ENCODE measurements at regions not wholly inside any gene's neighbourhood (a gene's known extent, or its start where the extent isn't known, plus 50 kb on each side); places are given as distances from the start of the nearest gene placed in this dataset.
A peak's percentile ranks its signal among the peaks of the same experiment; 100 is the strongest.

DNA sequence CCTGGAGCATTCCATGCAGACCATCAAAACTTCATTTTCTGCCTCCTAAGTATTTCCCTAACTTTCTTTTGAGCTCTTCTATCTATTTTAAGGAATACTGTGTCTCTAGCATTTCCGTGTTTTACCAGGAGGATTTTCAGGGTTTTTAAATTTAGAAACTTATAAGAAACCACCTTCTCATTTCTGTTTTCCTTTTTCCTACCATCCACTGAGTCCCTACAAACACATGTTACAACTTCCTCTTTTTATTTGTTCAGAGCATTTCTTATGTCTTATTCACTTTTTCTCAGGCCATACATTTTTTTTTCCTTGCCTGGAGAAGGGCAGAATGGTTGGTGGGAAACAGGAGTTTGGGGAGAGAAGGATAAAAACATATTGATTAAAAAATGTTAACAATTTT, 130.0 kb upstream of the BMP5 start:
- no peak for DNase-seq

DNA sequence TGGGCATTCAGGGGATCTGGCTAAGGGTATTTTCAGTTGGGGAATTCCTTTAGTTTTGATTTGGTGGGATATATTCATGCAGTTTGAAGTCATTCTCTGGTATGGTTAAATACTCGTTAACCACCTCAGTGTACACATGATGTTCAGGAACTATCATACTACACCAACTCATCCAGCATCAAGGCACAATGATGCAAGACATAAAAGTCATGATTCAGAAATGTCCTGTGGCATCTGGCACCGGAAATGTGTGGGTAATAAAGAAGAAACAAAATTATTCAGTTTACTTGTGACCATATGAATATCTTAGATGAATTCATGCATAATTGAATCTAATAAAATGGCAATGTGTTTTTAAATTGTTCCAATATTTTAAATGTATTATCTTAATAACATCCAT, 129.0 kb upstream of the BMP5 start:
- DNase-seq: no peak

DNA sequence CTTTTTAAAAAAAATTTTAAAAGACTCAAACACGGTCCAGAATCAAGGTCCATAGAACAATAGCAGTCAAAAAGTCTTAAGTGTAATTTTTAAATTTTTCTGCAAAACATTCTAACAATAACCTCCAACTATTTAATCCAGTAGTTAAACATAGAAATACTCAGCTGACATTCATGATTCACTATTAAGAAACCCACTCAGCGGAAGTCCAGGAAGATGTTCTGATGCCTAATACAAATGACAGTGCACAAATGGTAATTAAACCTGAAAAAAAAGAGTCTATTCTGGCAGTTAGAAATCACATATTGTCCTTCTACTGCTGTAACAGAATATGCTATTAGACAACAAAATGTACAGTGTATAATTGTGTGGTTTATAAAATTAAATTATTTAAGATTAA, 128.2 kb upstream of the BMP5 start:
- no peak for DNase-seq

DNA sequence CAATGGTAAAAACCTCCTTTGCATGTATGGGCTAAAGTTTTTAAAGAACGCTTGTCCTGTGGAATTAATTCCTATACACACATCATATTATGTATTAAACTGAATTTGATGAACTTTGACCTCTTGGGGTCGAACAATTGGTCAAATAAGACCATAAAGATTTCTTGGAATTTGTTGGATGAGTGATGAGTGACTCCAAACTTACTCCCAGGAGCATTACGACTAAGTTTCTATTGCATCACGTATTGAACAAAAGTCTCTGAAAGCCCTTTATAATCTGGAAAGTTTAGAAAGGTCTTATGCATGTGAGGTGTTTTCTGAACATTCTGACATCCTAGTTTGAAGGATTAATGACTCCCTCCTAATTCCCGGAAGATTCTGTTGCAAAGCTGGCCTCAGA, 126.9 kb upstream of the BMP5 start:
- DNase-seq: no peak

DNA sequence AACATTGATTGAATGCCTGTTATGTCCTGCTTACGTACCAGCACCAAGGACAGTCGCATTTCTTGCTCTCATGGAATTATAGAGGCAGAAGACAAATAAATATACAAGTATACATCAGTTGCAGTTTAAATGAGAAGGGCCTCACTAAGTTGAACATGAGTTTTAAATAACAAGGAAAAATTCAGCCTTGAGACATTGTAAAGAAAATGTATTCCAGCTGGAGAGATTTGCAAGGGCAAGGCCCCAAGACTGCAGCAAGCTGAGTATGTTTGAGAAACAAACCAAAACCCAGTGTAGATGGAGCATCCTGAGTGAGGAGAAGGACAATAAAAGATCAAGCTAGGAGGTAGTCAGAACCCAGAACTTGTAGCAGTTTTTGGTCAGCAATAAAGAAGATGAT, 123.2 kb upstream of the BMP5 start:
- DNase-seq: no peak

DNA sequence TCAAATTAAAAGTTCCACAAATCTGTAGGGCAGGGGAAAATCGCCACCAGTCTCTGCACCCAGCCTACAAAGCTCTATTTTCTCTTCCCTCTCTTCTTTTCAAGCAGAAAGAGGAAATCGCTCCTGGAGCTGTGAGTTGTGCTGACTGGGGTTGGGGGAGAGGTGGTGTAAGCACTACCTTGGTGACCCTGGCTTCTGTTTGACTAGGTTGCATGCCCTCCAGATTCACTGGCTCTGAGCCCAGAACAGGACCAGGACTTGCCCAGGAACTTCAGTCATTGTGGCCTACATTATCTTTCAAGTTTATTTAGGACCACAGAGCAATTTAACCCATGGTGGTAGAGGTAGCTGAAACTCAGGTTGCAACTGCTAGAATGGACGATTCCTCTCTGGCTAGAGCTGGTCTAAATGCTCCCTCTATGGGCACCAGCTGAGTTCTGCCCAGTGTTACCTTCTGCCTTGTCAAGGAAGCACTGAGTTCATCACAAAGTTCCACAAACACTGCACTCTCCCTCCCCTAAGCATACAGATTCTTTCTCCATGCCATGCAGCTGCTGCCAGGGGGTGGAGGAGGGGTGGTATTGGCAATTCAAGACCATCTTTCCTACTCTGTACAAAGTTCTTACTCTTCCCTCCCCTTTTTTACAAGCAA, 122.0 kb upstream of the BMP5 start:
- no peak for DNase-seq

DNA sequence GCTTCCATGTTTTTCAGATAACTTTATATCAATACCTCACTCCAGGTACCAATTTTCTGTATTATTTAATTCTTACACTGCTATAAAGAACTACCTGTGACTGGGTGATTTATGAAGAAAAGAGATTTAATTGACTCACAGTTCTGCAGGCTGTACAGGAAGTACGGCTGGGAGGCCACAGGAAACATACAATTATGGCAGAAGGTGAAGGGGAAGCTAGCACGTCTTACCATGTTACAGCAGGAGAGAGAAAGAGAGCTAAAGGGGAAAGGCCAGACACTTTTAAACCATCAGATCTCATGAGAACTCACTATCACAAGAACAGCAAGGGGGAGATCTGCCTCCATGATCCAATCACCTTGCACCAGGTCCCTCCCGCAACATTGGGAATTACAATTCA, 119.1 kb upstream of the BMP5 start:
- no peak for DNase-seq

DNA sequence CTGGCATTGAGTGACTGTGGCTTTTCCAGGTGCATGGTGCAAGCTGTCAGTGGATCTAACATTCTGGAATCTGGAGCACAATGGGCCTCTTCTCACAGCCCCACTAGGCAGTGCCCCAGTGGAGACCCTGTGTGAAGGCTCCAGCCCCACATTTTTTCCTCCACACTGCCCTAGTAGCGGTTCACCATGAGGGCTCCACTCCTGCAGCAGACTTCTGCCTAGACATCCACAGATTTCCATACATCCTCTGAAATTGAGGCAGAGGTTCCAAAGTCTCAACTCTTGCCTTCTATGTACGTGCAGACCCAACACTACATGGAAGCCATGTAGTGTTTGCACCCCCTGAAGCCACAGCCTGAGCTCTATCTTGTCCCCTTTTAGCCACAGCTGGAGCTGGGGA, 118.0 kb upstream of the BMP5 start:
- DNase-seq: no peak

DNA sequence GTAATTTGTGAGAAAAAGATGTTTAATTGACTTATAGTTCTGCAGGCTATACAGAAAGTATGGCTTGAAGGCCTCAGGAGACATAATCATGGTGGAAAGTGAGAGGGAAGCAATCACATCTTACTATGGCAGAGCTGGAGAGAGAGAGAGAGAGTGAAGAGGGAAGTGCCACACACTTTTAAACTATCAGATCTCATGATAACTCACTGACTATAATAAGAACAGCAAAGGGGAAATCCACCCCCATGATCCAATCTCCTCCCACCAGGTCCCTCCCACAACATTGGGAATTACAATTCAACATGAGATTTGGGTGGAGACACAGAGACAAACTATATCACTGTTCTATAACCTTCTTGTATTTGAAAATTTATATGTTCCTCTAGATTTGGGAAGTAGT, 117.2 kb upstream of the BMP5 start:
- DNase-seq: no peak

DNA sequence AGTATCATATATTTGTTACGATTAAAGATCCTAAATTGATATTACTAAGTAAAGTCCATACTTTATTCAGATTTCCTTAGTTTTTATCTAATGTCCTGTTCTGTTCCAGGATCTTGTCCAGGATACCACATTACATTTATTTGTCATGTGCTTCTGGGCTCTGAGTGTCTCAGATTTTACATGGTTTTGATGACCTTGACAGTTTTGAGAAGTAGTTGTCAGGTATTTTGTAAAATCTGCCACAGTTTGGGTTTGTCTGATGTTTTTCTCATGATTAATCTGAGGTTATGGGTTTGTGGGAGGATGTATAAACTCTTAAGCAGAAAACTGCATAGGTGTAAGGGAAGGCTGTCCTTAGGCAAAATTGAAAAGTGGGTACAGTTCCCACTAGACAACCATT, 109.9 kb upstream of the BMP5 start:
- DNase-seq: no peak

DNA sequence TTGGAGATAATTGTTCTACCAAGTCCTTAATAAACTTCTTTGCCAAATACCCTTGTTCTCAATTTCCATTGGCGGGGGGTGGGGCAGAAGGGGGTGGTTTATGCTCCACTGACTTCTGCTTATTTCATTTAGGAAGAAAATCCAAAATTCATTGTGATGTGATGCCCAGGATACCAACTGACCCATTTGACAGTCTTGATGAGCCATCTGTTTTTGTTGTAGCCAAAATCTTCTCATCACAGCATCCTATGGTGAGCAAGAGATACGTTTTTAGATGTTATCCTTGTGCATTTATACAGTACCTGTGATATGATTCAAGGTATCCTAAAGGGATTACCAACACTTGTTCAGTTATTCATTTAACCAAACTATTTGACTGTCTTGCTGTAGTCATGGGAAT, 108.5 kb upstream of the BMP5 start:
- no peak for DNase-seq

DNA sequence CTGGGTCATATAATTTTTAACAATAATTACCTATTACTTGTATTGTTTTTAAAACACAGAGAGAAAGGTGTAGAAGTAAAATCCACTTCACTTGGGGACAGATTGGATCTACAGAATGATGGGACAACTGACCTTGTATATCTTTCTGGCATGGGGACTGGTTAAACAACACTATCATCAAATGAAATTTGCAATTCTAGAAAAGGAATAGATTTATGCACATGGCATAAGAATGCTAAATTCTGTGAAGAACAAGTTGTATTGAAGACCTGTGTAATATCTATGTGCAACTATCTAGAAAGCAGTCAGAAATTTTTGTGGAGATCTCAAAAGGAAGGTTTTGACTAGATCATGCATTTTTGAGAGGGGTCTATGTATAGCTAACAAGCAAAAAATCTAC, 106.3 kb upstream of the BMP5 start:
- no peak for DNase-seq

DNA sequence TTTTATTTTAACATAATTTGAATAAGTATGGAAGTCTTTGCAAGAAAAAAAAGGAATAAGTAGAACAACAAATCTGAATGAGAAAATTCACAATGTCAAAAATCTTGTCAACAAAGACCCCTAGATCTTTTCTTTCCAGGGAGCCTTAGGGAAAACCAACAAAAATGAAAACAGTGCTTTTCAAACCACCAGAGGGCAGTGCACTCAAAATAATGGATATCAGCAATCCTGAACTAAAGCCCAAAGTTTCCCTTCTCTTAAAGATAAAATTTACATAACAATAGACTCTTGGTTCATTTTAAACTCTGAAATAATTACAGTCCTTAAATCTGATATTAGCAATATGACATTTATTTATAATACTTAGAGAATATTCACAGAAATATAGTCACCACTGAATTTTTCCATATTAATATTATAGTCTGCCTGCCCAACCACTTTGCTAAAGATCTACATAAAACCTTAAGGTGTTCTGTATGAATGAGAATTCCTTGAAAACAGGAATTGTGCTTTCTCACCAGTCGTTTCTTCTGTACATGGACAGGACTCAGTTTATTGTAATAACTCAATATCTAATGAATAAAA, 105.3 kb upstream of the BMP5 start:
- DNase-seq: peak; percentile 20

DNA sequence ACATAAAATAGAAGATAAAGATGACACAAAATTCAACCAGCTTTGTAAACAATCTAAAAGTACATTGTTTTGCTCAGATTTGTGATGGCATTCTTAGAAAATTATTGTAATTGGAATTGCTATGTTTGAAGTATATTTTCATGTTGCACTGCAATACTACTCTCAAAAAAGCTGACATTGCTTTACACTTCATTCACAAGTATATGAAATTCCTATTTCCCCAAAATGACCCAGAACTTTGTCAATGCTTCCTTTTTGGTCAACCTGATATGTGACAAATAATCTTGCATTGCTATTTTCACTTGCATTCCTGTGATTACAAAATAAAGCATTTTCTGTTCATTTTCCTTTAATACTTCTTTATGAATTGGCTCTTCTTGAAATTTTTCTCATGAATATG, 104.1 kb upstream of the BMP5 start:
- no peak for DNase-seq

DNA sequence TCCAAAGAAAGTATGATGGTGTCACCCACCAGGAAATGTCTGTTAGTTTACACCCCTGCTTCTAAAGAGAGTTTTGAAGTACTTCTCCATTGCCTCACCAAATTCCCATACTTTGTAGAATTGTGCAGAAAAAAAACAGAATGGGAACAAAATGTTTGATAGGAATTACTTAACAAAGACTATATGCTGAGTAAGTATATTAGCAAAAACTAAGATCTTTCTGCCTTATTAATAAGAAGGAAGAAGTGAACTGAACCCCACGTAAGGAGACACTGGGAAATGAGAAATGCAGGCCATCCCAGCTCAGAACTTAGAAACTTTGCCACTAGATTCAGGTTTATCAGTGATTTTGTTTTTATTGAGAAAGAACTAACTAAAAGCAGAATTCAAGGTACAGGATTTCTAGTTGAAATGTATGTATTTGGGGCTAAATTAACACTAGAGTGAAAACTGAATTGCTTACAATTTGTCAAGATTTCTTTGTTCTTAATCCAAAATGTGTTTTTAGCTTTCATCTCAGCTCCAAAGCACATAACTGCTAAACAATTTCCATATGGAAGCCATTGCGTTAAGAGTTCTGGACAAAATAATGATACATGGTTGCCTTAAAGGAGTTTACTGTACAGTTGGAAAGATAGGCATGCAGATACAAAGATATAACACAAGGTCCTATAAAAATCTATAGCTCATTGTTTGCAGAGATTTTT, 102.7 kb upstream of the BMP5 start:
- DNase-seq: no peak

DNA sequence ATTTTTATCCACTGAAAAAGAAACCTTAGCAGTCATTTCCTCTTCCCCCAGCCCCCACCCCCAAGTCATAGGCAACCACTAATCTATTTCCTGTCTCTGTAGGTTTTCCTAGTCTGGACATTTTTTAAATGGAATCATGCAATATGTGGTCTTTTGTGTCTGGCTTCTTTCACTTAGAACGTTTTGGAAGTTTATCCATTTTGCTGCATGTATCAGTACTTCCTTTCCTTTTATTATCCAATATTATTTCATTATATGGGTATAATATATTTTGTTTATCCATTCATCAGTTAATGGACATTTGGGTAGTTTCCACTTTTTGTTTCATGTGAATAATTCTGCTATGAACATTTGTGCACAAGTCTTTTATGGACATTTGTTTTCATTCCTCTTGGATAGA, 99.3 kb upstream of the BMP5 start:
- DNase-seq: no peak

DNA sequence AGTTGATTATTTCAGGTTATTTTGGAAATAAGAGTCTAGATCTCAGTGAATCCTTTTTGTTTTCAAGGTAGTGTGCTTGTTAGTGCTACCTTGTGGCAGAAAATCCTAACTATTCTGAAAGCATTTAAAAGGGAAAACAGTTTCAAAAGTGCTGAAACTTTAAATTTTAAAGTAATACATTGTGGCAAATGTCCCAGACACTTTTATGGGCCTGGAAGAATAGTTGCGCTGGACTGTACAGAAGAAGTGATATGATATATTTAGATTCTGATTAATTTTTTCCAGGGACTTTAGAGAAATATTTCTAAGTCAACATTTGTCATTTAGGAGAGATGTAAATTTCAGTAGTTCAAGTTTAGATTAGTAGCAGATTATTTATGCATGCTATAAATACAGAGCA, 96.7 kb upstream of the BMP5 start:
- no peak for DNase-seq

DNA sequence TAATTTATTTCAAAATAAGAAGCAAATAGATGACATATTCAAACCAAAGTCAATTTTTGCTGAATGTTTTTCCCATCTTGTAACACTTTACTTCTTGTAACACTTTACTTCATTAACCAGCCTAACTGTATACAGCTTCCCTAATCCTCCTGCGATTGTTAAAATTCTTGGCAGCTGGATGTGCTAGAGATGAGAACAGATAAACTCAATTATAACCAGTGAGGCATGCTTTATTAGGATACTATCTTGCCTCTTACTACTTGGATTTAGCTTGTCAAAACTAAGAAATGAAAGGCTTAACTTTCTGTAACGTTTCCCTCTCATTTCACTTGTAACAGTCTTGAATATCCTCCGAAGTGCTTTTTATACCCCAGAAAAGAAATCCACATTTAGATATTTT, 94.1 kb upstream of the BMP5 start:
- no peak for DNase-seq

DNA sequence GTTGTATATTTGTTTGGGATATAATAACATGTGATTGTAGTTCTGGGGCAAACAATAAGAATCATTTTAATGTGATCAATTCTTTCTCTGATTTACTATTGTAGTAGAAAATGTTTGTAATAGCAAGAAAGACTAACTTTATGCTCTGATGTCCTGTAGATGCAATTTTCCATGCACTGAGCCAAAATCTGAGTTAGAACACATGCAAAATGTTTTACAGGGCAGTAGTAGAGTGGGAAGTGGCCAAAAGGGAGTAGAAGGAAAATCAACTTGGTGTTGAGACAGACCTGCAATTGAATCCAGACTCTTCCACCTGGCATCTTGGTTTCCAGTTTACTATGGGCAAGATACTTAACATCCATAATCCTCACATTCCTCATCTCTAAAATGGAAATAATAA, 93.5 kb upstream of the BMP5 start:
- DNase-seq: no peak

DNA sequence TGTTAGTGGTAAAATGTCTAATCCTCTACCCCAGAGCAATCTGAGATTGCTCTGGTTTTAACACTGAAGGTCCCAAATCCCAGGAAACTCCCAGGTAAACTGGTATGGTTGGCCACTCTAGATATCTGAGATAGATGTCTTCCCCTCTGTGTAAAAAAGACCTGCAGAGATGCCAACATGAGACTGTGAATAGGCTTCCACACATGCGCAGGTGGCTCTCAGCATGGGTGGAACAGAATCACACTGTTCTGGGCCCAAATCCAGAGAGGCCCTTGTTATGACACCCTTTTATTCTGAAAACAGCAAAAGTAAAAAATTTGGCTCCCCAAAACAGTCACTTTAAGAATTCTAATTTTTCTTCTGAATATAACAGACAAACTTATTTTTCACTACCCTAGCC, 88.7 kb upstream of the BMP5 start:
- DNase-seq: no peak

DNA sequence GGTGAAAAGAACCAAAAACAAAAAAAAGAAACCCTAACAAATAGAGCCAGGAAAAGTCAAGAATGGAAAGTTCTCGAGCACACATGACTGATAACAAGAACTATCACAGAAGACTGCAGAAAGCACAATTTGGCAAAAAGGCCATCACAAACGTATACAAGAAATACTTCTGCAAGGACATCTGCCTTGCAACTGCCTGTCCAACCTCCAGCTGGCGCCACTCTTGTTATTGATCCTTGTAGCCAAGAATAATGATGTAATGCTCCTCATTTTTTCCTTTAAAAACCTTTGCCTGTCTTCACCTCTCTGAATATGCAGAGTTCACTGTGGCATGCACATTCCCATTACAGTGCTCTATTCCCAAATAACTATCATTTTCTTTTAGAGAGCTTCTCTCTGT, 87.9 kb upstream of the BMP5 start:
- DNase-seq: no peak

DNA sequence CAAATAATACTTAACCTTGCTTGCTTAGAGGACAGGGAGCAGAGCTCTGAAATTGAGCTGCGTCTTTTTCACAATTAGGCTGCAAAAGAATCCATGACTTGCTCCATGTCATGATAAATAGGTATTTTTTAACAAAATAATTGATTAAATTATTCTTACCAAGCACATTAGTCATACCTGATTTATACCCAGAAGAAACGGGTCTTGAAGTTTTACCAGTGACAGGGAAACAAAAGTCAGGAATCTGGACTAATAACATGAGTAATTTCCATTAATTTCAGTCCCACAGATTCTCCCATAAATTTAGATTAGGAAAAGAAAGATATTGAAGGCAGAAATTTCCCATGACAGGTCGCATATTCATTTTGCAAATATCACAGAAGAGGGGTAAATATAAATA, 85.0 kb upstream of the BMP5 start:
- DNase-seq: no peak

DNA sequence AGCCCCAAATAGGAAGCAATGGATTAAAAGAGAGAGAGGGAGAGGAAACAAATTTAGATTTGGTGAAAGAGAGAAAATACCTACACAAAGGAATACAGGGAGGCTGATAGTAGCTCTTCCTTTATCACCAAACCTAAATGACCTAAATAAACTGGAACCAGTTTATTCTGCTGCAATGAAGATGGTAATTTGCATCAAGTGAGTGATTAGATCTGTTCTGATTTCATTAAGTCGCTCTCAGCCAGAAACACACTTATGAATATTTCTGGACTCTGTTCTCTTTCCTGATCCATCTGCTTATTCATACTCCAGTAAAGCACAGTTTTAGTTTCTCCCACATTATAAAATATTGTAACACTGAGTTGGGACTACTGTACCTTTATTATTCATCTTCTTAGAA, 83.4 kb upstream of the BMP5 start:
- DNase-seq: no peak

DNA sequence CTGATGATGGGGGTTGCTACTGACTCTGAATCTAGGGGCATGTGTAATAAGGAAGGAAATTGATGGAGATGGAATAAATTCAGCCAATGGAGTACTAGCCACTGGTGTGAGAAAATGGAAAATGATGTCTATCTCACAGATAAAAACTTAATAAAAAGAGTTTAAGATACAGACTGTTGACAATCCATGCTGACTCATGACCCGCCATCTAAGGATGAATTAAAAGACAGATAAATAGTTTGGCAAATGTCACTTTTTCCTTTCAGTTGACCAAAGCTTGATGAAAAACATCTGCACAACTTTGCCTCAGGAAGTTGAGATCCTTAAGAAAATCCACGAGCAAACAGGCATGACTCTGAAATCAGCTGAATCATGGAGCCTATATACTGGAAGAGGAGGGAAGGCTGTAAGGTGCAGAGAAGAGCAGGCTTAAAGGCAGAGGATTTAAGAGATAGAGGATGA, 82.6 kb upstream of the BMP5 start:
- DNase-seq: no peak

DNA sequence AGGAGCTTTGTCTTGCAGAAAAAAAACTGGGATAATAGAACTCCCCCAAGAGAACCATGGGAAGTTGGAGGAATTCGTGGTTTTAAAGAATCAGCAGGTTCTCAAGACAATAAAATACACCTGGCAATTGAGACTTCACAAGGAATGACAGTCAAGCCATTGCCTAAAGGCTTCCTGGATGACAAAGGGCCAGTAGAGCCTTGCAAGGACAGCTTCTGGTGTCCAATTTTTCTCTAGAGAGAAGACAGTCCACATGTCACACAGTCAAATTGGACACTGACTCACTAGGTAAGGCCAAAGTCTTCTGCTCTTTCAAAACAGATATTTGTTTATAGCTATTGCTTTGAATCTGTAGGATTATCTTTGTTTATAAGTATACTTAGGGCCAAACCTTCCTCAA, 80.3 kb upstream of the BMP5 start:
- DNase-seq: no peak
